Large intestine (tissue), 3 donors: ENCODE measurements at regions not wholly inside any gene's neighbourhood (a gene's known extent, or its start where the extent isn't known, plus 50 kb on each side); places are given as distances from the start of the nearest gene placed in this dataset.
"Not testable (repeated sequence)": the region's sequence is repeated elsewhere in the genome, so short reads cannot be mapped to it uniquely, and the experiment has no call there.

ENCODE experiments used
- DNase-seq, 2 donors: peaks; one replicate each; pipeline versions ENCODE4 v3.0.0 to v3.0.0-alpha.2; 2013
- H3K27ac ChIP-seq: one replicate; pipeline ENCODE4 v1.5.1; 2013; ENCODE audit warnings: low read length
- H3K27me3 ChIP-seq: 2 replicates; pipeline ENCODE4 v1.6.1; 2013; ENCODE audit warnings: low read length; ENCODE audit not compliant: control insufficient read depth, insufficient read depth
- H3K36me3 ChIP-seq: 2 replicates; pipeline ENCODE4 v1.6.1; 2013; ENCODE audit warnings: low read length; ENCODE audit not compliant: control insufficient read depth, insufficient read depth
- H3K4me1 ChIP-seq: one replicate; pipeline ENCODE4 v1.6.1; 2013; ENCODE audit warnings: low read length; ENCODE audit not compliant: control insufficient read depth, insufficient read depth
- H3K4me3 ChIP-seq: one replicate; pipeline ENCODE4 v1.5.1; 2013; ENCODE audit warnings: low read length
- H3K9me3 ChIP-seq: one replicate; pipeline ENCODE4 v1.6.1; 2013; ENCODE audit warnings: mild to moderate bottlenecking, low read depth, low read length, moderate library complexity; ENCODE audit not compliant: control insufficient read depth
- WGBS: methylation state at CpG from one replicate; pipeline ENCODE4 v1.1.5; 2013; ENCODE audit warnings: low lambda C conversion rate; ENCODE audit not compliant: insufficient coverage; 5-methylcytosine and 5-hydroxymethylcytosine counted together

DNA sequence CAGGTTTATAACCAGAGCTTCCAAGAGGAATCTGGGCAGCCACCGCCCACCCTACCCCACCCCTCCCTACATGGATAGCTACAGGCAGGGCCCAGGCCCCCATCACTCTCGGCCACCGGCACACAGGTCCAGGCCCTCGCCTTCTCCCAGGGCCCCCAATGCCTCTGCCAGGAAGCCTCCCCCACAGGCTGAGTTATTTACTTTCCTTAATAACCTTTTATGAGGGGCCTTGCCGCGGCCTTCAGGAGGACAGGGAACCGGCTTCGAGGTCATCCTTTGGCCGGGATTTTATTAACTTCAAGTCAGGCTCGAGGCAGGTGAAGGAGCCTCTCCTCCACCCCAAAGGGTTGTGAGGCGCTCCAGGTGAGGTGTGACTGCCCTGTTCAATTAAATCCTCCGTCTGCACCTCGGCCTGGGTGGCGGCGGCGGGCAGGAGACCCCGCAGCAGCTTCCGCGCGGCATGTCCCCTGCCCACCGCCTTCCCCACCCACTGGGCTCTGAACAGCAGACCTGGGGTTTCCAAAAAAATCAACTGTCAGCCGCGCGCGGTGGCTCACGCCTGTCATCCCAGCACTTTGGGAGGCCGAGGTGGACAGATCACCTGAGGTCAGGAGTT, 106.5 kb downstream of the MICALL2 start:
- no peak for DNase-seq
- no CpG with 5 or more reads among the region's 27 CpGs for WGBS

DNA sequence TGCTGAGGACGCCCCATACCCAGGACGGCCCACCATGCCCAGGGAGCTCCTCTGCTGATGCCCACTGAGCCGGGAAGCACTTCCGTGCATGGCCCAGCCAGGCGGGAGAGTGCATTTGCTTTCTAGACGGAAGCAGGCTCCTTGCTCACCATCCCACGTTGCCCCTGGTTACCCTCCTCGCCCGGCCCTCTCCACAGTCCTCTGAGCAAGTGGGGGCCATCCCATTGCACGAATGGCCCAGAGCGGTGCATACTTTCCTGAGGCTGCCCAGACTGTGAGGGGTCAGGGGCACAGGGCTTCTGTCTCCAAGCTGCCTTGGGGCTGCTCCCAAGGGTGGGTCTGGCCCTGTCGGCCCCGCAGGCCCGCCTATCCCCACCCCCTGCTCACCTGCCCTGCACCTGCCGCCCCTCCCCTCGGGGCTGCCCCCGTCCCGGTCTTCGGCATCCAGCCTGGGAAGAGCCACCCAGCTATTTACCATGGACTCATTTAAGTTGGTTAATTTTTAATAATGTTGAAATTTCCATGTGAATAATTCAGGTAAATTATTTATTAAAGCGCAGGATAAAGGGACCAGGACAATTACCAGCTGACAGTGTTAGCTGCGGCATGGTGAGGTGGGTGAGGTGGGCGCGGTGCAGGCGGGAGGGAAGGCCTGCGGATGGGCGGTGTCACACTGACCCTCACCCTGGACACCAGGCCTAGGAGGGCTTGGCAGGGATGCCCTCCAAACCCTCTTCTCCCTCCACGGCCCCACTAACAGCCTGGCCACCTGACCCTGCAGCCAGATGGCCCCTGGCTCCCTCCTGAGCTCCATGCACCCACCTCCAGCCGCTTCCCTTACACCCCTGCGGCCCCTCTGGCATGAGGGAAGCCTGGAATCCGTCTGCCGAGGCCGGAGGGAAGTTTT, 104.4 kb downstream of the MICALL2 start:
- H3K4me3 ChIP-seq = no peak overlapping the region
- H3K9me3 ChIP-seq = peaks cover 4% of the 10 kb centered on the region
- WGBS = no CpG with 5 or more reads among the region's 32 CpGs
- H3K4me1 ChIP-seq = peaks cover 14% of the 10 kb centered on the region
- H3K36me3 ChIP-seq = no peaks in the 10 kb centered on the region
- no peak overlapping the region for H3K27ac ChIP-seq
- peaks cover 13% of the 10 kb centered on the region for H3K27me3 ChIP-seq
- peak; percentile 23 to 53 for DNase-seq

More for the DNA sequence above, 106.5 kb downstream of the MICALL2 start:
- Histone ChIP-seq H3K9me3 (peaks cover 4% of the 10 kb centered on the region), H3K27ac (no peak overlapping the region), H3K27me3 (peaks cover 14% of the 10 kb centered on the region), H3K4me3 (no peak overlapping the region), H3K36me3 (no peaks in the 10 kb centered on the region), H3K4me1 (peaks cover 14% of the 10 kb centered on the region)

DNA sequence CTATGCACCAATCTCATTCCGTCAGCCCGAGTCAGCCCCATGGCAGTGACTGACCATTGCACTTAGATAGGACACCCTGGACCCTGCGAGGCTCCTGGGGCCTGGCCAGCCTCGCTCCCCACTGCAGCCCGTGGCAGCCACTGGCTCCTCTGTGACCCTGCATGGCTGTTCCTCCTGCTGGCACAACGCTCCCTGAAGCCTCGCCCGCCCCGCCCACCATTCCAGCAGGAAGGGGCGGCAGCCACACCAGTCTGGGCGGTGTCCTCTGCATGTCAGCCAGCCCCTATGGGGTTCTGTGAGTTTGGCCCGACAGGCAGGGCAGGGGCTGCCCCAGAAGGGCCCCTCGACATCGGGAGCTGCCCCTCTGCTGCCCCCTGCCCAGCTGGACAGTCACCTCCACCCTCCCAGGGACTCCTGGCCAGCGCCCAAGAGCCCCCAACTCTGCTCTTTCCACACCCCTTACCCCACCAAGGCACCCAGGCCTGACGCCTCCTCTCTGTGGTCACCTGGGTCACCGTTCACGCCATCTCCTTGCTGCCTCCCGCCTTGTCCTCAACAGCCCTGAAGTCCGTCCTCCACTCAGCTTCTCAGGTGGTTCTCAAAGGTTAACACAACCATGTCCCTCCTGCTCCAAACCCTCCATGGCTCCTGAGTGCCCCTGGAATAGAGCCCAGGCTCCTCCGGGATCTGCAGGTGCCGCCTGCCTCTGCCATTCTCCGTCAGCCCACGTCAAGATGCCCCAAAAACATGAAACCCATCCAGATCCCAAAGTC, 103.5 kb downstream of the MICALL2 start:
- H3K27me3 ChIP-seq = peaks cover 13% of the 10 kb centered on the region
- peak; percentile 28 for DNase-seq
- peaks cover 7% of the 10 kb centered on the region for H3K9me3 ChIP-seq
- H3K4me3 ChIP-seq = no peak overlapping the region
- 70% methylated on average over 2 of the region's 24 CpGs for WGBS
- H3K4me1 ChIP-seq = peaks cover 14% of the 10 kb centered on the region
- H3K36me3 ChIP-seq = no peaks in the 10 kb centered on the region
- H3K27ac ChIP-seq = no peak overlapping the region

DNA sequence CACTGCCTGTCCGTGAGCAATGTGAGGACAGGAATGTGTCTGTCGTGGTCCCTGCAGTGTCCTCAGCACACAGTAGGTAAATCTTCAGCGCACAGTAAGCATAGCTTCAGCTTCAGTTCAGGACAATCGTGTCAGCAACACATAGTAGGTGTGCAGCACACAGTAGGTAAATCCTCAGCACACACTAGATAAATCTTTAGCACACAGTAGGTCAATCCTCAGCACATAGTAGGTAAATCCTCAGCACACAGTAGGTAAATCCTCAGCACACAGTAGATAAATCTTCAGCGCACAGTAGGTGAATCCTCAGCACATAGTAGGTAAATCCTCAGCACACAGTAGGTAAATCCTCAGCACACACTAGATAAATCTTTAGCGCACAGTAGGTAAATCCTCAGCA, 102.4 kb downstream of the MICALL2 start:
- H3K4me3 ChIP-seq, DNase-seq, H3K36me3 ChIP-seq, H3K9me3 ChIP-seq, H3K27ac ChIP-seq: not testable (repeated sequence)
- peaks cover 10% of the 10 kb centered on the region for H3K27me3 ChIP-seq
- peaks cover 14% of the 10 kb centered on the region for H3K4me1 ChIP-seq
- no CpG with 5 or more reads among the region's 6 CpGs for WGBS

DNA sequence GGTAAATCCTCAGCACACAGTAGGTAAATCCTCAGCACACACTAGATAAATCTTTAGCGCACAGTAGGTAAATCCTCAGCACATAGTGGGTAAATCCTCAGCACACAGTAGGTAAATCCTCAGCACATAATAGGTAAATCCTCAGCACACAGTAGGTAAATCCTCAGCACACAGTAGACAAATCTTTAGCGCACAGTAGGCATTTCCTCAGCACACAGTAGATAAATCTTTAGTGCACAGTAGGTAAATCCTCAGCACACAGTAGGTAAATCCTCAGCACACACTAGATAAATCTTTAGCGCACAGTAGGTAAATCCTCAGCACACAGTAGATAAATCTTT, 102.0 kb downstream of the MICALL2 start:
- H3K36me3 ChIP-seq, H3K9me3 ChIP-seq, DNase-seq, H3K27me3 ChIP-seq, H3K4me3 ChIP-seq, H3K27ac ChIP-seq: not testable (repeated sequence)
- no CpG with 5 or more reads among the region's 3 CpGs for WGBS
- H3K4me1 ChIP-seq = peaks cover 14% of the 10 kb centered on the region

DNA sequence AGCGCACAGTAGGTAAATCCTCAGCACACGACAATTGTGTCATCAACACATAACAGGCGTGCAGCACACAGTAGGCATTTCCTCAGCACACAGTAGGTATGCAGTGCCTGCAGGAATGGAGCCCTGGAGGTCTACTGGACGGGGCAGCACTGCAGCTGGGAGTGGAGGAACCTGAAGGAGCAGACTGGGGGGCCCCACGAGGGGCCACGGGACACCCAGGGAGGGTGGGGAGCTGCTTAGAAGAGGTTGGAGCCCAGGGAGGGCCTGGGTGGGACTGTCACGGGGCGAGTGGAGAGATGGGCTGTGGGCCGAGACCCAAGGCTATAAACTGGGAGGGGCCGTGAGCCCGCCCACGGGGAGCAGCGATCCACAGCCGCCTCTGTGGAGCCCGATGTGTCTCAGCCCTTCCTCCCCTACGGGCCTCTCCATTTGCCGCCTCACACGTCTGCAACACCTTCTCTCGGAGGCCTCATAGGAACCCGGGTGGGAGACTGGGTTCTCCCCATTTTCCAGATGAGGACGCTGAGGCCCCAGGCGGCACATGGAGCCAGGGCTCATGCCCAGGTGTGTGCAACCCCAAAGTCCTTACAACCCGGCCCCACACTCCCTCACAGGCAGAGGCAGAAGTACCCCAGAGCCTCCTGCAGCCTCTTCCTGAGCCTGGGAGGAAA, 101.5 kb downstream of the MICALL2 start:
- Histone ChIP-seq H3K27me3 (peaks cover 11% of the 10 kb centered on the region), H3K36me3 (no peaks in the 10 kb centered on the region), H3K27ac (no peak overlapping the region), H3K4me3 (no peak overlapping the region), H3K9me3 (peaks cover 7% of the 10 kb centered on the region), H3K4me1 (peaks cover 11% of the 10 kb centered on the region)
- no peak for DNase-seq
- no CpG with 5 or more reads among the region's 23 CpGs for WGBS

DNA sequence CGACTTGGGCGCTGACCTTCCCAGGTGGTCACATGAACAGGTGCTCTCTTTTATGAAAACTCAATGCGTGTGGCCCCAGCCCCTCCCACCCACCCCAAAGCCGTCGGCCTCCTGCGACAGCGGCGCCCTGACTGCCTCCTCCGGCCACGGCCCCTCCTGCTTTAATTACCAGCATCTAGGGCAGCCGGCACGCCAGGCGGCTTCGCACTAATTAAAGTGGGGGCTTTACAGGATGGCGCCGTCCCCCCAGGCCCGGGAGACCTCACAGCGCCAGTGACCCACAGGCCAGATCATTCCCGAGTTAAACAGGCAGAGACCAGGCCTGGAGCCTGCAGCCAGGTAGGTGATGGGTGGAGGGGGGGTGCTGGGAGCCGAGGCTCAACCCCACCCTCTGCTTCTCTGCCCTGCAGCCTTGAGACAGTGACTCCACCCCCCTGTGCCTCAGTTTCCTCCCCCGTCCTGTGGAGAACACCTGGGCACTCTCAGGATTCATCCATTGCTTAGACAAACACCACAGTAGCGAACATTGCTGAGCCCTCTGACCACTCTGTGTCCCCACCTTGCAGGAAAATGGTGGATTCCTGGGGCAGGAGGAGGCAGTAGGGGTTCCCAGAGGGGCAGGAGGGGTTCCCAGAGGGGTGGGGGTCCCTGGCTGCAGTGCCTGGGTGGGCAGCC, 100.8 kb downstream of the MICALL2 start:
- no CpG with 5 or more reads among the region's 22 CpGs for WGBS
- H3K9me3 ChIP-seq = peaks cover 4% of the 10 kb centered on the region
- H3K36me3 ChIP-seq = no peaks in the 10 kb centered on the region
- peaks cover 11% of the 10 kb centered on the region for H3K27me3 ChIP-seq
- H3K27ac ChIP-seq = no peak overlapping the region
- no peak overlapping the region for H3K4me3 ChIP-seq
- peaks cover 11% of the 10 kb centered on the region for H3K4me1 ChIP-seq
- no peak for DNase-seq

DNA sequence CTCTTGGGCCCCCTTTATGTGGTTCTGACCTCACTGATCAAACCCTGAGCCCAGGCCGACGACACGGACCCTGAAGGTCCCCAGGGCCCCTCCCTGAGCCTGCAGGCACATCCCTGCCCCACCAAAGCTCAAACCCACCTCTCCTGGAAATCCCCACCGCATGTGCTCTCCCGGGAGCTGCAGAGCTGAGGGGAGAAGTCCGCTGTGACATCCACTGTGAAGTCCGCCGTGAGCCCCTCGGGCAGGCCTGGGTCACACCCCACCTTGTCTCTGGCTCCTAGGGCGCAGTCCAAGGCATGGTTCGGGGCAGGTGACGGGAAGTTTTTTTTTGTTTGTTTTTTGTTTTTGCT, 100.2 kb downstream of the MICALL2 start:
- Histone ChIP-seq H3K36me3 (no peaks in the 10 kb centered on the region), H3K4me1 (peaks cover 11% of the 10 kb centered on the region), H3K9me3 (peaks cover 6% of the 10 kb centered on the region), H3K27ac (no peak overlapping the region), H3K4me3 (no peak overlapping the region), H3K27me3 (peaks cover 11% of the 10 kb centered on the region)
- WGBS = no CpG with 5 or more reads among the region's 12 CpGs
- DNase-seq = no peak

DNA sequence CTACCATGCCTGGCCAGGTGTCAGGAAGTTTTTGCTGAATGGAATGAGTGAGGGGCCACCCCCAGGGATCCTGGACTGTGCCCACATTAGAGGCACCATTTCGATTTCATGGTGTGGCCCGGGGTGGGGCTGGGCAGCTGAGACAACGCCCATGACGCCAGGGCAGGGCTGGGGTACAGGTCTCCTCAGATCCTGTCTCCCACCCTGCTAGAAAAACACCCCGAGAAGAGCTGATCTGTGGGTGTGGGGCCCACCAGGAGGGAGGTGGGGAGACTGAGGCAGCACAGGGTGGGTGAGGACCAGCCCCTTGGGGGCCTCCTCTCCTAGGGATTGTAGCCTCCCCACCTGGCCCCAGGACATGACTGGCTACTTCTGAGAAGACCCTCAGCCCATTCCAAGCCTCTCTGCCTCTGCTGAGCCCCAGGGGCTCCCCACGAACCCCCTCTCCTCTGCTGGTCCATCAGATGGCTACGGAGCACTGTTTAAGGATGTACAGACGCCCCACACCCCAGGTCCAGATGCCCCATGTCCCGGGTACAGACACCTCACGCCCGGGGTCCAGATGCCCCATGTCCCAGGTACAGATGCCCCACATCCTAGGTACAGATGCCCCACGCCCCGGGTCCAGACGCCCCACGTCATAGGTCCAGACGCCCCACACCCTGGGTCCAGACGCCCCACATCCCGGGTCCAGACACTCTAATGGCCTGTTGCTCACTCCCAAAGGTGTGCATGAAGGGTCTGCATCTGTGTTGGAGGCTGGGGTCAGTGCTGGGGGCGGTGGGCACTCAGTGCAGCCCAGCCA, 99.4 kb downstream of the MICALL2 start:
- peaks cover 13% of the 10 kb centered on the region for H3K9me3 ChIP-seq
- no CpG with 5 or more reads among the region's 19 CpGs for WGBS
- no peaks in the 10 kb centered on the region for H3K36me3 ChIP-seq
- peaks cover 8% of the 10 kb centered on the region for H3K27me3 ChIP-seq
- DNase-seq = no peak
- H3K4me3 ChIP-seq = no peak overlapping the region
- no peak overlapping the region for H3K27ac ChIP-seq
- H3K4me1 ChIP-seq = peaks cover 6% of the 10 kb centered on the region
